T-helper 2 cell treated with Interferon-gamma antibody and Interleukin-4, amounts not matched to agents 5 μg/mL and 100 μg/mL, for 36 hours (primary cell): ENCODE measurements at regions not wholly inside any gene's neighbourhood (a gene's known extent, or its start where the extent isn't known, plus 50 kb on each side); places are given as distances from the start of the nearest gene placed in this dataset.

Source experiments
- DNase-seq: peaks from one replicate; pipeline ENCODE4 v3.0.0; 2021; ENCODE audit warnings: low spot score
- H3K27ac Mint-ChIP-seq: one replicate; pipeline ENCODE4 v1.8.0; 2021; ENCODE audit warnings: mild to moderate bottlenecking, mixed read lengths
- H3K27me3 Mint-ChIP-seq: one replicate; pipeline ENCODE4 v1.8.0; 2021; ENCODE audit warnings: low read depth, mixed read lengths
- H3K36me3 Mint-ChIP-seq: one replicate; pipeline ENCODE4 v1.8.0; 2021; ENCODE audit warnings: low read depth, mixed read lengths
- H3K4me1 Mint-ChIP-seq: one replicate; pipeline ENCODE4 v1.8.0; 2021; ENCODE audit warnings: low read depth, mixed read lengths
- H3K4me3 Mint-ChIP-seq: one replicate; pipeline ENCODE4 v1.8.0; 2022; ENCODE audit warnings: mild to moderate bottlenecking, moderate library complexity, mixed read lengths
- H3K9me3 Mint-ChIP-seq: one replicate; pipeline ENCODE4 v1.8.0; 2021; ENCODE audit warnings: mixed read lengths

DNA sequence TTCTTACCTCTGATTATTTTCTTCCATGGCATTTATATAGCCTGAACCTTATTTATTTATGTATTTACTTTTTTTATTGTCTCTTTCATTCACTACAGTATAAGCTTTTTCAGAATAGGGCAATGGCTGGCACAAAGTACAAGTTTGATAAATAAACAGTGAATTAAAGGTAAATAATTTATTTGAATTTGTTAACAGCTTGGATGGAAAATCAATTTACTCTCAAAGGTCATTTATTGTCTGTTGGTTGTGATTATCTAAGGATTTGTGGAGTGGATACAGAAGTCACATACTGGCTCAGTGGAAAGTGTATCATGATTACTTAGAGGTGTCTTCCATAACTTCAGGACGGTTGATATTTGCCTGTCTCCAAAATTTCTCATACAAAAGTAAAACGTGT, 2472.9 kb downstream of the PCDH7 start:
- no peak for DNase-seq

GRCh38 chr4:33200377-33200776, 2480.2 kb downstream of the PCDH7 start:
- DNase-seq = no peak
- Mint-ChIP-seq H3K27me3 (no peaks in the 10 kb centered on the region), H3K9me3 (peaks cover 31% of the 10 kb centered on the region), H3K4me1 (no peaks in the 10 kb centered on the region), H3K4me3 (no peak overlapping the region), H3K36me3 (no peaks in the 10 kb centered on the region), H3K27ac (no peak overlapping the region)

More for the DNA sequence above, 2472.9 kb downstream of the PCDH7 start:
- peaks cover 18% of the 10 kb centered on the region for H3K9me3 Mint-ChIP-seq
- H3K36me3 Mint-ChIP-seq = no peaks in the 10 kb centered on the region
- no peak overlapping the region for H3K27ac Mint-ChIP-seq
- no peak overlapping the region for H3K4me3 Mint-ChIP-seq
- H3K4me1 Mint-ChIP-seq = no peaks in the 10 kb centered on the region
- H3K27me3 Mint-ChIP-seq = no peaks in the 10 kb centered on the region

DNA sequence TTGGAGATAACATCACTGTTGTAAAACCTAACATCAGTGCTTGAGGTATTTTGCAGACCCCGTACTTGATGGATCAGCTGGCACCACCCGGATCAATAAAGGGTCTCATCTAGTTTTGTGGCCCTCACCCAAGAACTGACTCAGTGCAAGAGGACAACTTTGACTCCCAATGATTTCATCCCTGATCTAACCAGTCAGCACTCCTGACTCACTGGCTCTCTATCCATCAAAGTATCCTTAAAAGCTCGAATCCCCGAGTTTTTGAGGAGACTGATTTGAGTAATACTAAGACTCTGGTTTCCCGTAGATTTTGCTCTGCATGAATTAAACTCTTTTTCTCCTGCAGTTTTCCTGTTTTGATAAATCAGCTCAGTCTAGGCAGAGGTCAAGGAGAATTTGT, 2498.1 kb downstream of the PCDH7 start:
- Mint-ChIP-seq H3K36me3 (no peaks in the 10 kb centered on the region), H3K4me1 (no peaks in the 10 kb centered on the region)

DNA sequence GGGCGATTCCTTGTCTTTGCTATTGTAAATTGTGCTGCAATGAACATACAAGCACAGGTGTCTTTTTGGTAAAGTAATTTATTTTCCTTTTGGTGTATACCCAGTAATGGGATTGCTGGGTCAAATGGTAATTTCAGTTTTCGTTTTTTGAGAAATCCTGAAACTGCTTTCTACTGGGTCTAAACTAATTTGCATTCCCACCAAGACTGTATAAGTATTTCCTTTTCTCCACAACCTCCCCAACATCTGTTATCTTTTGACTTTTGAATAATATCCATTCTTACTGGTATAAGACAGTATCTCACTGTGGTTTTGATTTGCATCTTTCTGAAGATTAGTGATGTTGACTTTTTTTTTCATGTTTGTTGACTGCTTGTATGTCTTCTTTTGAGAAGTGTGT, 2506.0 kb downstream of the PCDH7 start:
- Mint-ChIP-seq H3K9me3 (peaks cover 31% of the 10 kb centered on the region), H3K27me3 (no peaks in the 10 kb centered on the region), H3K4me1 (no peaks in the 10 kb centered on the region), H3K27ac (no peak overlapping the region), H3K36me3 (no peaks in the 10 kb centered on the region), H3K4me3 (no peak overlapping the region)
- DNase-seq = no peak

More for the DNA sequence above, 2498.1 kb downstream of the PCDH7 start:
- no peak for DNase-seq
- Mint-ChIP-seq H3K27ac (no peak overlapping the region), H3K27me3 (no peaks in the 10 kb centered on the region), H3K9me3 (peaks cover 26% of the 10 kb centered on the region), H3K4me3 (no peak overlapping the region)

DNA sequence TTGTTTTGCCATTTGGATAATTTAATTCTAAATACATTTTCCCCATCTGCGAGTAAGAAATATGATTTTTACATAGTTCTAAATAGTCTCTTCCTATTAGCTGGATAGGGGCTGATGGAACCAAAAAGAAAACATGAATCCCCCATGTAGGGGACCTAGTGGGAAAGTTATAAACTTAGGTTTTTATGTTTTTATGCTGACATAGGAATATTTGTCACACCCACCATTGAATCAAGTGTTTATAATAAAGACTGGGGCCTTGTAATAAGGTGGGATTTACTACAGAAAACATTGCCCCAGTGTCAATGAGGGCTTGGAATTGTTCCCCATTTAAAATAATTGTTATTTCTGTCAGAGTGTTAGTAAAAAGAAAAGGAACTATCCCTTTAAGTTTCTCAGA, 2506.6 kb downstream of the PCDH7 start:
- Mint-ChIP-seq H3K27ac (no peak overlapping the region), H3K9me3 (peaks cover 30% of the 10 kb centered on the region), H3K4me1 (no peaks in the 10 kb centered on the region), H3K27me3 (no peaks in the 10 kb centered on the region), H3K4me3 (no peak overlapping the region), H3K36me3 (no peaks in the 10 kb centered on the region)
- no peak for DNase-seq

GRCh38 chr4:33255094-33255493, 2534.9 kb downstream of the PCDH7 start:
- Mint-ChIP-seq H3K4me3 (no peak overlapping the region), H3K4me1 (no peaks in the 10 kb centered on the region)

GRCh38 chr4:33255507-33255906, 2535.3 kb downstream of the PCDH7 start:
- no peak overlapping the region for H3K4me3 Mint-ChIP-seq
- DNase-seq = no peak
- no peak overlapping the region for H3K27ac Mint-ChIP-seq
- H3K4me1 Mint-ChIP-seq = no peaks in the 10 kb centered on the region
- peaks cover 22% of the 10 kb centered on the region for H3K9me3 Mint-ChIP-seq
- H3K36me3 Mint-ChIP-seq = no peaks in the 10 kb centered on the region
- H3K27me3 Mint-ChIP-seq = no peaks in the 10 kb centered on the region

More at GRCh38 chr4:33255094-33255493, 2534.9 kb downstream of the PCDH7 start:
- Mint-ChIP-seq H3K36me3 (no peaks in the 10 kb centered on the region), H3K27me3 (no peaks in the 10 kb centered on the region), H3K9me3 (peaks cover 22% of the 10 kb centered on the region), H3K27ac (no peak overlapping the region)
- no peak for DNase-seq

- Mint-ChIP-seq H3K4me1 (no peaks in the 10 kb centered on the region), H3K9me3 (peaks cover 32% of the 10 kb centered on the region), H3K4me3 (no peak overlapping the region), H3K27ac (no peak overlapping the region), H3K36me3 (no peaks in the 10 kb centered on the region), H3K27me3 (no peaks in the 10 kb centered on the region)
- DNase-seq = no peak
Observed at GRCh38 chr4:33262824-33263223, 2542.7 kb downstream of the PCDH7 start.

DNA sequence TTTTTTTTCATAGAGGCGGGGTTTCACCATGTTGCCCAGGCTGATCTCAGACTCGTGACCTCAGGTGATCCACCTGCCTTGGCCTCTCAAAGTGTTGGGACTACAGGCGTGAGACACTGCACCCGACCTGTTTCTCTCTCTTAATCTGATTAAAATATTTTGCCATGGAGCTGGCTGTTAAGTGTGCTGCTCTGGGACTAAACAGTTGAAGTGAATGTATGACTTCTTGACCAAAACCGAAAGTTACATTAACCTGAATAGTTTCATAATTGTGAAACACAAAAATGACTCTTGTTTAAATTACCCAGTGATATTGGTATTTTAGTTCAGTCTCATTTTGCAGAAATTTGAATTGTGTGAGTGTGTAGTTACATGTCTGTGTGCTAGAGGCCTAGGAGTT, 2548.6 kb downstream of the PCDH7 start:
- Mint-ChIP-seq H3K36me3 (no peaks in the 10 kb centered on the region), H3K27me3 (no peaks in the 10 kb centered on the region), H3K27ac (no peak overlapping the region), H3K4me1 (no peaks in the 10 kb centered on the region), H3K4me3 (no peak overlapping the region), H3K9me3 (peaks cover 21% of the 10 kb centered on the region)
- DNase-seq = no peak

DNA sequence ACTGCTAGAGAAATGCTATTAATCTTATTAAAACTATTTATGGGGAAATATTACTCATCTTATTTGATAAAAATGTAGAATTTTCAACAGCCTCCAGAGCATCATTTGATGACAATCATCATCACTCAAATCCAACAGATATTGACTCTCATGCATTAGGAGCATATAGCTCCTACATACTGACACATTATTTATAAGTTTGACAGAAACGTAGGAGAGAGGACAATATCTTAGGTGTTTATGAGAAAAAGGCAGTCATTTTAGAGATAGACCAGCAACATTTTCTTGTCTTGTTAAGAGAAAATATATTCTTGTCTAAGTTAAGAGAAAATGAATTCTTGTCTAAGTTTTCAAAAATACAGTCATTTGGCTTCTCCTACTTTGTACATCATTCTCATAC, 2550.2 kb downstream of the PCDH7 start:
- H3K27me3 Mint-ChIP-seq = no peaks in the 10 kb centered on the region
- H3K36me3 Mint-ChIP-seq = no peaks in the 10 kb centered on the region
- no peaks in the 10 kb centered on the region for H3K4me1 Mint-ChIP-seq
- no peak overlapping the region for H3K4me3 Mint-ChIP-seq
- H3K27ac Mint-ChIP-seq = no peak overlapping the region
- no peak for DNase-seq
- H3K9me3 Mint-ChIP-seq = peaks cover 15% of the 10 kb centered on the region

DNA sequence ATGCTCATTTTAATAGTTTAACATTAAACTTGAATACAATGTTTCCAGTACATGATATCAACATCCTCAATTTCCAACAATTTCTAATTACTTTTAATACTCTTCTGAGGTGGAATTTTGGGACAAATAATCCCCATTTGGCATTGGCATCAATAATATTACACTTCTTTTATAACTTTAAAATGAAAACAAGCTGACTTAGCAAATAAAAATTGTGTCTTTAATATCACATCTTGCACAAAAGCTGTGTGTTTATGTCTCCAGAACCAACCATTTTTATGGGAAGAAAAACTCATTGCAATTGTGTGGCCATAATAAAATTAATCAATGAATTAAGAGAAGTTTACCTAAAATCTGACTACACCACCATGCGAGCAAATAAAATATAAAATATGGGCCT, 2552.6 kb downstream of the PCDH7 start:
- Mint-ChIP-seq H3K27me3 (no peaks in the 10 kb centered on the region), H3K9me3 (peaks cover 19% of the 10 kb centered on the region), H3K36me3 (no peaks in the 10 kb centered on the region), H3K4me3 (no peak overlapping the region), H3K27ac (no peak overlapping the region), H3K4me1 (no peaks in the 10 kb centered on the region)
- DNase-seq = no peak

GRCh38 chr4:33283818-33284217, 2563.6 kb downstream of the PCDH7 start:
- Mint-ChIP-seq H3K9me3 (peaks cover 39% of the 10 kb centered on the region), H3K4me3 (no peak overlapping the region), H3K36me3 (no peaks in the 10 kb centered on the region), H3K27ac (no peak overlapping the region), H3K4me1 (no peaks in the 10 kb centered on the region), H3K27me3 (no peaks in the 10 kb centered on the region)
- DNase-seq = no peak

DNA sequence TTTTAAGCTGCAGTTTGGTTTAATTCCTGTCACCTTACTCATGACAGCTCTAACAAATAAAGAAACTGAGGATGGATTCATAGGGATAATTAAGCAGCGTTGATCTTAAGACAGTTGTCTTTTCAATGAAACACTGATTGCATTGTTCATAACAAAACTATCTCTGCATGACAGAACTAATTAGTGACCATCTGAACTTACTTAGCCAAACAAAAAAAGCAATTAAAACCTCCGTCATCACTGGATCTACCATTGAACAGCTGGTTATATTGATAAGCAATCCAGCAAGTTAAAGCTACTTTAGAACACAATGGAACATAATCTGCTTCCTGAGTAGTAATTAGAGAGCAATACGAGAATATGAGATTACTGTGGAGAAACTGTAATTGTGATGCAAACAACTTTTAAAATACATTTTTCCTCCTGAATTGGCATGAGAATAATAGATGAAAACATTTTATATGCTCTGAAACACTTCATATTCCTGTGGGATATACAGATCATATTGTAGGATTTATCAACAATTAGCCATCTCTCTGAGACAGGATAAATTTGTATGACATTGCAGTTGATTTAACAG, 2576.8 kb downstream of the PCDH7 start:
- no peak for DNase-seq
- no peaks in the 10 kb centered on the region for H3K4me1 Mint-ChIP-seq
- no peak overlapping the region for H3K4me3 Mint-ChIP-seq
- H3K27me3 Mint-ChIP-seq = no peaks in the 10 kb centered on the region
- no peak overlapping the region for H3K27ac Mint-ChIP-seq
- H3K36me3 Mint-ChIP-seq = no peaks in the 10 kb centered on the region
- H3K9me3 Mint-ChIP-seq = peaks cover 30% of the 10 kb centered on the region

DNA sequence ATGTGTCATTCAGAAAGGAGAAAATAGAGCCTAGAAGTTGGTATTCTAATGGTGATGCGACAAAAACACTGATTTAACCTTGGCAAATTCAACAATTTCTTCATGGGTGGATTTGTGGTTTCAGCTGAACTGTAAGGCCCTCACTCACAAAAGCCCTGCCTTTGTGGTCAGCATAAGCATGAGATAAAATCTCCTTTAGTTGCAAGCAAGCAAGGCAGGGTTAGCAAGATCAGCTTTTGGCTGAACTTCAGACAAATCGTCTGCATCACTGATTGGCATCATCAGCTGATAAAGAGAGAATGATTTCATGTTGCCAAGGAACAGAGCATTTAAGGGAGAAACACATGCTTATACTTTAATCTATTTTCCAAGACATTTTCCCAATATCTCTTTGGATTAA, 2582.2 kb downstream of the PCDH7 start:
- Mint-ChIP-seq H3K4me3 (no peak overlapping the region), H3K36me3 (no peaks in the 10 kb centered on the region)

GRCh38 chr4:33306131-33306530, 2586.0 kb downstream of the PCDH7 start:
- no peak overlapping the region for H3K4me3 Mint-ChIP-seq
- no peaks in the 10 kb centered on the region for H3K4me1 Mint-ChIP-seq
- H3K9me3 Mint-ChIP-seq = peaks cover 28% of the 10 kb centered on the region
- H3K27ac Mint-ChIP-seq = no peak overlapping the region
- H3K36me3 Mint-ChIP-seq = no peaks in the 10 kb centered on the region
- no peaks in the 10 kb centered on the region for H3K27me3 Mint-ChIP-seq
- DNase-seq = no peak

More for the DNA sequence above, 2582.2 kb downstream of the PCDH7 start:
- DNase-seq = no peak
- no peaks in the 10 kb centered on the region for H3K4me1 Mint-ChIP-seq
- H3K9me3 Mint-ChIP-seq = peaks cover 40% of the 10 kb centered on the region
- H3K27me3 Mint-ChIP-seq = no peaks in the 10 kb centered on the region
- H3K27ac Mint-ChIP-seq = no peak overlapping the region
